Stimulated activated memory B cell treated with anti-CD40 and anti-IgM and Interleukin-4, amounts not matched to agents 10 μg/mL and 1 μg/mL and 100 μg/mL, for 72 hours (primary cell): ENCODE measurements at regions not wholly inside any gene's neighbourhood (a gene's known extent, or its start where the extent isn't known, plus 50 kb on each side); places are given as distances from the start of the nearest gene placed in this dataset.
"Not testable (repeated sequence)": the region's sequence is repeated elsewhere in the genome, so short reads cannot be mapped to it uniquely, and the experiment has no call there.

Experiments used
- ATAC-seq: fragments of 150-1000 bp; cut with Tn5 transposase; 2 replicates; pipeline ENCODE4 v1.10.0; 2021
- H3K27ac Mint-ChIP-seq: one replicate; pipeline ENCODE4 v1.8.0; 2022; ENCODE audit warnings: mild to moderate bottlenecking, mixed read lengths
- H3K27me3 Mint-ChIP-seq: one replicate; pipeline ENCODE4 v1.8.0; 2022; ENCODE audit warnings: mixed read lengths
- H3K36me3 Mint-ChIP-seq: one replicate; pipeline ENCODE4 v1.8.0; 2022; ENCODE audit warnings: mixed read lengths
- H3K4me1 Mint-ChIP-seq: one replicate; pipeline ENCODE4 v1.8.0; 2022; ENCODE audit warnings: mixed read lengths
- H3K4me3 Mint-ChIP-seq: one replicate; pipeline ENCODE4 v1.8.0; 2022; ENCODE audit warnings: mild to moderate bottlenecking, moderate library complexity, mixed read lengths
- H3K9me3 Mint-ChIP-seq: one replicate; pipeline ENCODE4 v1.8.0; 2022; ENCODE audit warnings: mixed read lengths

DNA sequence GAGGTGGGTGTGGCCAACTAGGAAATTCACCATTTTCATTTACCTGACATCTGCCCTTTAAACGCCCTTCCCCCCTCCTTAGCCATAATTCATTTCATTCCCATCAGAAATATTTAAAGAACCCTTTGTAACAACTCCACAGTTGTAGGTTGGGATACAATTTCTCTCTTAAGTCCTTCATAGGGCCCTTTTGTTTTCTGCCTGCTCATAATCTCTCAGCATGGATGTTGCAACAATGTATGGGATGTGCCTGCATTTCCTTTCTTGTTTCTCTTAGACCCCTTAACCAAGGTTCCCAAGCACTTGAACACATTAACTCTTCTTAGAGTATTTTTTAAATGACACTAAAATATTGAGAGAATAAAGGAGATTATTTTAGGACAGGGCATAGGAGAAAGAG is 51.7 kb upstream of the MYO10 start:
- H3K36me3 Mint-ChIP-seq: no peaks in the 10 kb centered on the region
- H3K27ac Mint-ChIP-seq: no peak overlapping the region
- no peaks in the 10 kb centered on the region for H3K4me1 Mint-ChIP-seq
- no peak for ATAC-seq
- no peaks in the 10 kb centered on the region for H3K9me3 Mint-ChIP-seq
- H3K27me3 Mint-ChIP-seq: peaks cover 2% of the 10 kb centered on the region
- H3K4me3 Mint-ChIP-seq: no peak overlapping the region

DNA sequence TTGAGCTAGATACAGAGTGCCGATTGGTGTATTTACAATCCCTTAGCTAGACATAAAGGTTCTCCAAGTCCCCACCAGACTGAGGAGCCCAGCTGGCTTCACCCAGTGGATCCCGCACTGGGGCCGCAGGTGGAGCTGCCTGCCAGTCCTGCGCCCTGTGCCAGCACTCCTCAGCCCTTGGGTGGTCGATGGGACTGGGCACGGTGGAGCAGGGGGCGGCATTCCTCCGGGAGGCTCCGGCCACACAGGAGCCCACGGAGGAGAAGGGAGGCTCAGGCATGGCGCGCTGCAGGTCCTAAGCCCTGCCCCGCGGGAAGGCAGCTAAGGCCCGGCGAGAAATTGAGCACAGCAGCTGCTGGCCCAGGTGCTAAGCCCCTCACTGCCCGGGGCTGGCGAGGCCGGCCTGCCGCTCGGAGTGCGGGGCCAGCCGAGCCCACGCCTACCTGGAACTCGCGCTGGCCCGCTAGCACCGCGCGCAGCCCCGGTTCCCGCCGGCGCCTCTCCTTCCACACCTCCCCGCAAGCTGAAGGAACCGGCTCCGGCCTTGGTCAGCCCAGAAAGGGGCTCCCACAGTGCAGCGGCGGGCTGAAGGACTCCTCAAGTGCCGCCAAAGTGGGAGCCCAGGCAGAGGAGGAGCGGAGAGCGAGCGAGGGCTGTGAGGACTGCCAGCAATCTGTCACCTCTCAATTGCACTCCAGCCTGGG is 54.9 kb upstream of the MYO10 start:
- H3K9me3 Mint-ChIP-seq, ATAC-seq, H3K36me3 Mint-ChIP-seq, H3K4me3 Mint-ChIP-seq, H3K4me1 Mint-ChIP-seq, H3K27ac Mint-ChIP-seq: not testable (repeated sequence)
- peaks cover 15% of the 10 kb centered on the region for H3K27me3 Mint-ChIP-seq

DNA sequence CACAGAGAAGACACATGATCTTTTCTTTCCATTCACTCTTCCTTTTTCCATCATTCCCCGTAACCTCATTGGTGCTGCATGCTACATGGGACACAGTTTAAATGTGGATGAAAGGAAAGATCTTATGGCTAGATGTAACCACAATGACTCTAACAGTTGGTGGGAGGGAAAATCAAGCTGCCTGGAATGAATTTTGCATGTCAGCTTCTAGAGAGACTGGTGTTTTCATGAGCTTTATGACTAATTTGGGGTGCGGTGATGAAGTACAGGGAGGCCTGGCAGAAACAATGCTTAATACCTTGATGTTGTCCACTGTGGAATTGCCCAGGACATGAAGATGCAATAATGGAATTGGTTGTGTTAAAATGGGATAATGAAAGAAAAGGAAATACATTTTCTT is 55.9 kb upstream of the MYO10 start:
- H3K4me1 Mint-ChIP-seq: no peaks in the 10 kb centered on the region
- H3K9me3 Mint-ChIP-seq: no peaks in the 10 kb centered on the region
- no peak overlapping the region for H3K4me3 Mint-ChIP-seq
- peaks cover 15% of the 10 kb centered on the region for H3K27me3 Mint-ChIP-seq
- H3K36me3 Mint-ChIP-seq: no peaks in the 10 kb centered on the region
- no peak for ATAC-seq
- no peak overlapping the region for H3K27ac Mint-ChIP-seq

DNA sequence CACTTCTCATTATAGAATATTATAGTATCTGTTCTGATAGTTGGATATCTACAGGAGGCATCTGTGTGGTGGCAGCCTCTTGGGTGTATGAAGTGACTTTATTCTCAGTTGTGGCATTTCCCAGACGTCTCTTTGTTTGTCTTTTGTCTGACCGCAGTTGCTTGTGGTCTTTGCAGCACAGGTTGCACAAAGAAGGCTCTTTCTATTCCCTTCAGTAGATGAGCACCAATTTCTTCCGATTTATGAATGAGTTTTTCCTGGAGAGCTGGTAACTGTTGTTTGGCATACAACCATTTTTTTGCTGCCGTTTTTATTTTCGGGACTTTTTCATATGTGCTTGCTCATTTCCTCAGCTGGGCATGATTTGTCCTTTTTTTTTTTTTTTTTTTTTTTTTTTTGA is 56.4 kb upstream of the MYO10 start:
- Mint-ChIP-seq H3K4me3 (no peak overlapping the region), H3K36me3 (no peaks in the 10 kb centered on the region), H3K4me1 (no peaks in the 10 kb centered on the region), H3K27me3 (peaks cover 15% of the 10 kb centered on the region), H3K27ac (no peak overlapping the region), H3K9me3 (no peaks in the 10 kb centered on the region)
- no peak for ATAC-seq

DNA sequence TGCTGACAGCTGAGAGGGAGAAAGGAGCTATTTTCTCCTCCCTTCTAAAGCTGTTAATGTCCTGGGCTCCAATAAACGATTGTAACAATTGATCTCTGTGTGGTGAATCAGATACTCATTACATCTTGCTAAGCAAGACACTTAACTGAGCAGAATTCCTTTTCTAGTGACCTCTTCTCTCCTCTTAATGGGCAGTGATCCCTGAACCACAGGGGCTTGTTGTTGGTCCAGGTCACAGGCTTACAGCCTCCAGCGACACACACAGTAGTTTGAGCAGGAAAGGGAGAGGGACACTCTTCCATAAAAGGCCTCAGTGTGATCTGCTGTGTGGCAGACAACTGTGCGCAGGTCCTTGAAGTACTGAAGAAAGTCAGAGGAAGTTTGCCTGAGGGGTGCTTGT is 58.5 kb upstream of the MYO10 start:
- no peak for ATAC-seq
- Mint-ChIP-seq H3K4me3 (no peak overlapping the region), H3K36me3 (no peaks in the 10 kb centered on the region), H3K4me1 (no peaks in the 10 kb centered on the region), H3K9me3 (no peaks in the 10 kb centered on the region), H3K27ac (no peak overlapping the region), H3K27me3 (peaks cover 15% of the 10 kb centered on the region)

DNA sequence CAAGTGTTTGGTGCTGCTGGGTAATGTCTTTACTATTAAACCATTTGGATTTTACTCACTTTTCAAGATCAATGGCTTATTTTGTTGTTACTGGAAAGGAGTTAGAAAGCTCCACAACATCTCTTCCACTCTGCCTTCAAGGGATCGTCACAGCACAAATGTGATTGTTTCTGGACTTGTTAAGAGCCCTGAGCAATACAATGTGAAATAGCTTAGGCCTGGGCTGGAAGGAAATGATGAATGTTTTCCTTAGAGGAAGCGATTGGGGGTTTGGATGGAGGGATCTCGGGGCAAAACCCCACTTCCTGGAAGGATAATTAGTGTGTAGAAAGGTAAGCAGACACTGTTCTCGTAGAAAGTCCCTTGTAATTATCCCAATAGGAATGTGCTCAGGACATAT is 59.3 kb upstream of the MYO10 start:
- no peaks in the 10 kb centered on the region for H3K36me3 Mint-ChIP-seq
- peaks cover 15% of the 10 kb centered on the region for H3K27me3 Mint-ChIP-seq
- ATAC-seq: no peak
- no peaks in the 10 kb centered on the region for H3K4me1 Mint-ChIP-seq
- no peaks in the 10 kb centered on the region for H3K9me3 Mint-ChIP-seq
- H3K27ac Mint-ChIP-seq: no peak overlapping the region
- no peak overlapping the region for H3K4me3 Mint-ChIP-seq

DNA sequence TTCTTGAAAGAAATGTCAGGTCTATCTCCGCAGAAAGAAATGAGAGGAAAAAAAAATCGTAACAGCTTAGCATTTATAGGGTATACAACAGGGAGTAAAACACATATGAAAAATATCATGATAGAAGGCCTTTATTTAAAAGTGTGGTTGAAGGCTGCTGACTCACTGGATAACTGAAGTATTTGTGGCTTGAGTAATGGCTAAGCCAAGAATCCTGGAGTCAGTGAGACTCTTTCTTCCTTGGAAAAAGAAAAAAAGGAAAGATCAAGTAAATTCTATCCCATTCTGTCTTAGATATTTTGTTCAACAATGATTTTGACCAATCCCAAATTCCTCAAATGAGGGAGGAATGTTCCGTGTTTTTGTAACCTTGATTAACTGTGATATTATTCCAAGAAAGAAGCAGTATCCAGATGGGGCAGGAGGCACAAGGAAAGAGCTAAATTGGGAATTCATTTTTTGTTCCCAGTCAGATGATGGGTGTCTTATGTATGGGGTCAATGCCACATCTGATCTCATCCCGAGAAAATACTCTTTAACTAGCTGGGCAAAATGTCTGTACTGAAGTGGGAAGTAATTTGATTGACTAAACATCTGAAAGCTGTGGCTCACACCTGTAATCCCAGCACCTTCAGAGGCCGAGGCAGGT is 64.3 kb upstream of the MYO10 start:
- H3K36me3 Mint-ChIP-seq: no peaks in the 10 kb centered on the region
- H3K4me3 Mint-ChIP-seq: no peak overlapping the region
- no peaks in the 10 kb centered on the region for H3K9me3 Mint-ChIP-seq
- no peaks in the 10 kb centered on the region for H3K4me1 Mint-ChIP-seq
- no peaks in the 10 kb centered on the region for H3K27me3 Mint-ChIP-seq
- no peak overlapping the region for H3K27ac Mint-ChIP-seq
- no peak for ATAC-seq

DNA sequence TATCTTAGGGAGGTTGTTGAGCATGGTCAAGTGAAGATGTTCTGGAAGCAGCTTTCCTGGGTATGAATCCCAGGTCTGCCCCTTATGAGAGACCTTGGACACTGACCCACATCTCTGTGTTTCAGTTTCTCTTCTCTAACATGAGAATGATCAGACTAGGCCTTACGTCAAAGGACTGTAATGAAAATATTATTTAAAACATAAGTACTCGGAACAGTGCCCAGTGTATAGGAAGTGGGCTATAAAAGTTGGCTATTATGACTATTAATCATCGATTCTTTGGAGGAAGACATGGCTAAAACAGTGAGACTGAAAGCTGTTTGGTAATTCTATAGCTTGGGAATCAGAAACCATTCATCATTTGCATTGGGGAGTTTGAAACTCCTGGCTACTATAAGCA is 65.3 kb upstream of the MYO10 start:
- no peaks in the 10 kb centered on the region for H3K27me3 Mint-ChIP-seq
- no peak overlapping the region for H3K4me3 Mint-ChIP-seq
- no peaks in the 10 kb centered on the region for H3K36me3 Mint-ChIP-seq
- no peak for ATAC-seq
- H3K9me3 Mint-ChIP-seq: no peaks in the 10 kb centered on the region
- no peak overlapping the region for H3K27ac Mint-ChIP-seq
- H3K4me1 Mint-ChIP-seq: no peaks in the 10 kb centered on the region

DNA sequence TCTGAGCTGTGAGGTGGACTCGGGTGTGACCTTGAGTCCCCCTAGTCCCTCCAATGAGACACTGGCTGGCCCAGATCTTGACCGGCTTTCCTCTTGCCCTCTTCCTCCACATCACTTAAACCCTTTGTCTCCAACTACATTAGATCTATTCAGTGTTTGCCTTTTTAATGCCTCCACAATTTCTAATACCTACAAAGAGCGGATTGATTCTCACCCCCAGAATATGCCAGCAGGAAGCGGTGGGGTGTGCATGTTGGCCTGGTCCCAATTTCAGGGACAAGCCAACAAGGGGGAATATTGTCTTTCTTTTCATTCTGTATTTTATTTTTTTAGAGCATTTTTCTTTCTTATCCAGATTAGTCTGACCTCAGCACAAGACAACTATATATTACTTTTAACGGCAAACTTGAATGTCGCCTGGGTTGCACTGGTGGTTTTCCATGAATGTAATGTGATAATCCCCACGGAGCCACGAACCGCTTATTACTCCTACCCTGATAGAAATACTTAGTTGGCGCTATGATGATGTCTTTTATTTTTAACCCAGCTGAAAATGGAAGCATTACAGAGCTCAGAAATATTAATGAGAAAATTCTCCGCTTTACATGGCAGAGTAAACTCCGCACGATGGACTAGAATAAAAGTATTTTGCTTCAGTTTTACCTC is 68.5 kb upstream of the MYO10 start:
- Mint-ChIP-seq H3K4me3 (no peak overlapping the region), H3K27me3 (no peaks in the 10 kb centered on the region), H3K27ac (no peak overlapping the region), H3K36me3 (no peaks in the 10 kb centered on the region), H3K9me3 (no peaks in the 10 kb centered on the region), H3K4me1 (no peaks in the 10 kb centered on the region)
- ATAC-seq: no peak

DNA sequence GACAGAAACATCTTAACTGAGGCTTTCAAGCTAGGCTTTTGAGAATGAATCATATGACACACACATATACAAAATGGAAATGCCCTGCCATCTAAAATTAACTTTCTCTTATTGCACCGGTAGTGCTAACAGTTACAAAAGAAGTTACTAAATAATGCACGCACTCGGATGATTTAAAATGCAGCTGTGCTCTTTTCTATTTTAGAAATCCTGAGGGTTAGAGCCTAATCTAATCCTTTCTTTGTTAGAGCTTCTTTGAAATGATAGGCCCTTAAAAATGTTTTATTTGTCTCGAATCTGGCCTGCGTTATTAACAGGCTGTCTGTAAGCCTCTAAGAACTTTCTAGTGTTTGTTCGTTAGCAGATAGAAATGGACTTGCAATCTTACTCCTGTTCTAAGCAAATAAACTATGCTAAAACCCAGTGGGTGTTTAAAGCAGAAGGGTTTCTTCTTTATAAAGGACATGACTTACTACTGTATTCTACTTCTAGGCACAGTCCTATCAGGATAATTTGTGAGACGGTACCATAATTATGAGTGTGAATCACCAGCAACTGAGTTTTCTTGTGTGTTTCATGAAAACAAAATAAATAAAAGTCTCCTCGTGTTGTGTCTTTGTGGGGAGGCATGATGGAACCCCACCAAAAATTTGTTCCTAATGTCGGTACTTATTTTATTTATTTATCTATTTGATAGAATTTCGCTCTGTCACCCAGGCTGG is 69.2 kb upstream of the MYO10 start:
- Mint-ChIP-seq H3K27ac (no peak overlapping the region), H3K4me1 (no peaks in the 10 kb centered on the region), H3K27me3 (no peaks in the 10 kb centered on the region), H3K4me3 (no peak overlapping the region), H3K9me3 (no peaks in the 10 kb centered on the region), H3K36me3 (no peaks in the 10 kb centered on the region)
- ATAC-seq: no peak

DNA sequence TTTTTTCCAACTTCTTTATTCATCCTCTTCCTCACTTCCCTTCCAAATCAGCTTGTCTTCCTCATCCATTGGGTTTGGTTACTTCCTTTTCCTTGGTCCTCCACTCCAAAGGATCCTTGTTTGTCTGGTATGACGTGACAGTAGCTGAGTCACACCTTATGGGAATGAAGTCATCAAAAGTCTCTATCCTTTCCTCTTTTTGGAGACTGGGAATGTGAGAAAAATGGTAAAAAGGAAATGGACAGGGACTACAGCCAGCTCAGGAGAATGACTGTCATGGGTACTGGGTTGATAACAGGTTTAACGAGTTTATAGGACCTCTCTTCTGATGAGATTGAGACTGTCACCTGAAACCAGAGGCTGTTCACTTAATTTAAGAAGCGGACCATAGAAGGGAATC is 76.2 kb upstream of the MYO10 start:
- no peak overlapping the region for H3K27ac Mint-ChIP-seq
- no peak for ATAC-seq
- H3K9me3 Mint-ChIP-seq: no peaks in the 10 kb centered on the region
- no peaks in the 10 kb centered on the region for H3K36me3 Mint-ChIP-seq
- no peak overlapping the region for H3K4me3 Mint-ChIP-seq
- H3K27me3 Mint-ChIP-seq: no peaks in the 10 kb centered on the region
- no peaks in the 10 kb centered on the region for H3K4me1 Mint-ChIP-seq

DNA sequence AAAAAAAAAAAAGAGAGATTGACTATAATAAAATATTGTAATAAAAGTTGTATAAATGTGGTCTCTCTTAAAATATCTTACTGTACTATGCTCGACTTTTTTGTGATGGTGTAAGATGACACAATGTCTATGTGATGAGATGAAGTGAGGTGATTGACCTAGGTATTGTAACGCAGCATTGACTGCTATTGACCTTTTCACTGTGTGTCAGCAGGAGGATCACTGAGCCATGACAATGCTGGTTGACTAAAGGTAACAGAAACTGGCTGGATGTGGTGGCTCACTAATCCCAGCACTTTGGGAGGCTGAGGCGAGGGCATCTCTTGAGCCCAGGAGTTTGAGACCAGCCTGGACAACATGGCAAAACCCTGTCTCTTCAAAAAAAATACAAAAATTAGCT is 78.6 kb upstream of the MYO10 start:
- no peaks in the 10 kb centered on the region for H3K27me3 Mint-ChIP-seq
- no peaks in the 10 kb centered on the region for H3K9me3 Mint-ChIP-seq
- H3K4me3 Mint-ChIP-seq: no peak overlapping the region
- ATAC-seq: no peak
- H3K36me3 Mint-ChIP-seq: no peaks in the 10 kb centered on the region
- no peaks in the 10 kb centered on the region for H3K4me1 Mint-ChIP-seq
- no peak overlapping the region for H3K27ac Mint-ChIP-seq

DNA sequence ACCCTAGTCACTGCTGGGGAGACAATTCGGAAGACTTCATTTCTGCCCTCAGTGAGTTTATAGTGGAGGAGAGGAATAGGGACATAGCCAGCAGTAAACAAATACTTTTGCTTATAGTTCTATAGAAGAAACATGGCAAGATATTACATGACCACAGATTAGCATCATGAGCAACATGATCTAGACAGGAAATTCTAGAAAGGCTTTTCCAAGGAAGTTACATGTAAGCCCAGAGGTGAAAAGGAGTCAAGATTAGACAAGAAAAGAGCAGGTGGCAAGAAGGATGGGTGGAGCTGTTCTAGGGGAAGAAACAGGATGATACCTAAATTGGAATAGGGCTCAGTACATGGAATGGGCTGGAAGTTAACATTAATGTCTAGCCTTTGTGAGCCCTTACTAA is 82.8 kb upstream of the MYO10 start:
- no peaks in the 10 kb centered on the region for H3K4me1 Mint-ChIP-seq

DNA sequence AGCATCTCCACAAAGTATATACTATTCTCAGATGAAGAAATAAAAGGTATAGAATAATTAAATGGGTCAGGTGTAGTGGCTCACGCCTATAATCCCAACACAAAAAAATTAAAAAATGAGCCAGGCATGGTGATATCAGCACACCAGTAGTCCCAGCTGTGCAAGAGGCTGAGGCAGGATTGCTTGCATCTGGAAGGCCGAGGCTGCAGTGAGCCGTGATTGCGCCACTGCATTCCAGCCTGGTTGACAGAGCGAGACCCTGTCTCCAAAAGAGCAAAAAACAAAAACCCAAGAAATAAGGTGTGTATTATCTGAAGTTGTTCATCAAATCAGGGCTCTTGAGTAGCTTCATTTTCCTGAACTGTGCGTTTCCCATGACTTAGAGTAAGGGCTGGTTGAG is 83.2 kb upstream of the MYO10 start:
- H3K36me3 Mint-ChIP-seq: no peaks in the 10 kb centered on the region
- no peaks in the 10 kb centered on the region for H3K4me1 Mint-ChIP-seq
- ATAC-seq: no peak
- H3K27me3 Mint-ChIP-seq: no peaks in the 10 kb centered on the region
- no peaks in the 10 kb centered on the region for H3K9me3 Mint-ChIP-seq
- H3K4me3 Mint-ChIP-seq: no peak overlapping the region
- H3K27ac Mint-ChIP-seq: no peak overlapping the region

More for the DNA sequence above, 82.8 kb upstream of the MYO10 start:
- Mint-ChIP-seq H3K36me3 (no peaks in the 10 kb centered on the region), H3K27me3 (no peaks in the 10 kb centered on the region), H3K9me3 (no peaks in the 10 kb centered on the region), H3K27ac (no peak overlapping the region), H3K4me3 (no peak overlapping the region)
- ATAC-seq: no peak

DNA sequence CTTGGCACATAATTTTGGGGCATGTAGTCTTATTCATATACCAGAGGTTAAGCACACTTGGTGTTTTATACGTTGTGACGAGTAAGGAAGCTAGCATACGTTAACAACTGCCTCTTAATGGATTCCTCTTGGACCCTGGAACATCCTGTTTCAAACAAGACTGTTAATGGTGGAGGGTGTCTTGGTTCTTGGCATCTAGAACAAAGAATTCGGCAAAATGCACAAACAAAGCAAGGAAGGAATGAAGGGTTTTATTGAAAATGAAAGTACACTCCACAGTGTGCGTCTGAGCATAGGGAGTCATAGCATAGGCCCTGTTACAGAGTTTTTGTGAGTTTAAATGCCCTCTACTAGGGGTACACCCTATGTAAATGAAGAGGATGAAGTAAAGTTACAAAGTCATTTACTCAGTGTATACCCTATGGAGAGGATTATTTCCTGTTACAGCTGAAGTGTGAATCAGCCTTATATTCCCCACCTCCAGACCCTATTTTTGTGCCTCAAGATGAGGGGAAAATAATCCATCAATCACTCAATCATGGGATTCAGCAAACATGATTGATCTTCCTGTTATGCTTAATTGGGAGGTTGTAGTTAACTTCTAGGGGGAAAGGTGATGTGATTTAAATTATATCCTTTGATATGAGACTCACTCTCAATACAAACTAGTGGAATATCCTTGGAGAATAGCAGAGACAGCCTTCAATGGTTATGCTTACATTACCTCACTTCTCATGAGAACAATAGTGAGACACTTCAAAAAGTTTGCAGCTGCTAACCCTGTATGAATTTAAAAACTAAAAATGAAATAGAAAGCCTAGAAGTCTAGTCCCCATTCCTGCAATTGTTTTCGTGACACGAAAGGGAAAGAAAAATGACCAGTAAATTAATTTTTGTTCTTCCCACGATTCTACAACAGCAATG is 84.9 kb upstream of the MYO10 start:
- no peaks in the 10 kb centered on the region for H3K4me1 Mint-ChIP-seq
- no peaks in the 10 kb centered on the region for H3K36me3 Mint-ChIP-seq
- no peak overlapping the region for H3K27ac Mint-ChIP-seq
- no peaks in the 10 kb centered on the region for H3K27me3 Mint-ChIP-seq
- no peak for ATAC-seq
- H3K9me3 Mint-ChIP-seq: no peaks in the 10 kb centered on the region
- no peak overlapping the region for H3K4me3 Mint-ChIP-seq
